H1 (cell line): ENCODE measurements at regions not wholly inside any gene's neighbourhood (a gene's known extent, or its start where the extent isn't known, plus 50 kb on each side); places are given as distances from the start of the nearest gene placed in this dataset.

ENCODE experiments used
- CTCF ChIA-PET: fragments of 300-600 bp; sonication (Branson Sonifier 250); formaldehyde crosslinking; loops from one replicate; lab custom pipeline; 2021; ENCODE audit not compliant: partially characterized antibody; lab: Charles Lee
- POLR2A ChIA-PET: fragments of 300-600 bp; sonication (Branson Sonifier 250); formaldehyde crosslinking; loops from one replicate; lab custom pipeline; 2021; ENCODE audit warnings: inconsistent platforms; ENCODE audit not compliant: partially characterized antibody; lab: Charles Lee
- DNase-seq, 2 experiments: peaks; one replicate each; pipeline versions ENCODE4 v3.0.0 to v3.0.0-alpha.2; 2010 to 2022; ENCODE audit warnings: low spot score in 2 of 2, low read depth in 1 of 2, mixed read lengths in 1 of 2
- FAIRE-seq: peaks from 2 replicates; lab custom pipeline; 2011; peaks lifted over from hg19 to GRCh38; lab: Jason Lieb, UNC
- H2AFZ ChIP-seq: 2 replicates; pipeline ENCODE4 v1.8.1; 2012; ENCODE audit warnings: low read length, inconsistent platforms
- H2AK5ac ChIP-seq: 2 replicates; pipeline ENCODE4 v1.6.1; 2013; ENCODE audit warnings: low read depth, low read length
- H2BK120ac ChIP-seq: replicated peaks from 2 replicates; pipeline ENCODE3; 2013; ENCODE audit warnings: low read depth, low read length, inconsistent platforms
- H2BK12ac ChIP-seq: 2 replicates; pipeline ENCODE4 v1.6.1; 2013; ENCODE audit warnings: low read depth, low read length
- H2BK15ac ChIP-seq: 2 replicates; pipeline ENCODE4 v1.6.1; 2013; ENCODE audit warnings: low read length
- H2BK20ac ChIP-seq: 2 replicates; pipeline ENCODE4 v1.6.1; 2013; ENCODE audit warnings: low read length
- H2BK5ac ChIP-seq: 2 replicates; pipeline ENCODE4 v1.6.1; 2013; ENCODE audit warnings: low read depth, low read length
- H3K14ac ChIP-seq: 2 replicates; pipeline ENCODE4 v1.6.1; 2013; ENCODE audit warnings: inconsistent platforms; ENCODE audit not compliant: insufficient read length
- H3K18ac ChIP-seq: 2 replicates; pipeline ENCODE4 v1.6.1; 2013; ENCODE audit warnings: low read length; ENCODE audit errors: extremely low read depth
- H3K23ac ChIP-seq: 2 replicates; pipeline ENCODE4 v1.6.1; 2013; ENCODE audit warnings: inconsistent platforms; ENCODE audit not compliant: insufficient read length
- H3K23me2 ChIP-seq: 2 replicates; pipeline ENCODE4 v1.6.1; 2013; ENCODE audit warnings: low read depth, low read length
- H3K27ac ChIP-seq: 2 replicates; pipeline ENCODE4 v1.6.1; 2011; ENCODE audit warnings: low read depth, low read length, inconsistent platforms
- H3K27me3 ChIP-seq, 4 experiments: replicated peaks in 1 of 4; 1 replicate in 1 of 4; 2 replicates in 3 of 4; pipeline versions ENCODE4 v1.6.1 to v1.8.1; 2011 to 2013; ENCODE audit warnings: low read length in 3 of 4, mild to moderate bottlenecking in 3 of 4, inconsistent platforms in 2 of 4, mixed read lengths in 2 of 4, moderate library complexity in 1 of 4; ENCODE audit not compliant: control insufficient read depth in 3 of 4, insufficient read depth in 3 of 4; ENCODE audit errors: extremely low read depth in 1 of 4
- H3K36me3 ChIP-seq, 4 experiments: 2 replicates each; pipeline versions ENCODE4 v1.6.1 to v1.8.1; 2011 to 2013; ENCODE audit warnings: mild to moderate bottlenecking in 4 of 4, low read length in 3 of 4, moderate library complexity in 2 of 4, control low read depth in 1 of 4, inconsistent platforms in 1 of 4; ENCODE audit not compliant: insufficient read depth in 4 of 4, control insufficient read depth in 2 of 4
- H3K4ac ChIP-seq: replicated peaks from 2 replicates; pipeline ENCODE3; 2013; ENCODE audit warnings: low read length, low read depth, mixed read lengths, inconsistent platforms; ENCODE audit not compliant: insufficient read length
- H3K4me1 ChIP-seq, 4 experiments: replicated peaks in 1 of 4; 1 replicate in 1 of 4; 2 replicates in 3 of 4; pipeline versions ENCODE4 v1.6.1 to v1.8.1; 2011 to 2013; ENCODE audit warnings: low read length in 3 of 4, inconsistent platforms in 2 of 4, mixed read lengths in 1 of 4; ENCODE audit not compliant: insufficient read depth in 4 of 4, control insufficient read depth in 3 of 4
- H3K4me2 ChIP-seq, 2 experiments: 2 replicates each; pipeline versions ENCODE4 v1.6.1 to v1.8.1; 2011 to 2013; ENCODE audit warnings: low read depth in 2 of 2, low read length in 2 of 2, control low read depth in 1 of 2, inconsistent platforms in 1 of 2, mild to moderate bottlenecking in 1 of 2; ENCODE audit not compliant: insufficient read depth in 1 of 2
- H3K4me3 ChIP-seq, 4 experiments: fragments of 200-600, 300-600 bp in 1 of 4; sonication (generic), shearing (Covaris generic), sonication (Bioruptor Twin) in 1 of 4; 2 replicates each; pipeline versions ENCODE4 v1.5.1 to v1.8.1; 2011 to 2016; ENCODE audit warnings: low read length in 4 of 4, low read depth in 3 of 4, control low read depth in 2 of 4, inconsistent platforms in 2 of 4, mild to moderate bottlenecking in 2 of 4, mixed read lengths in 1 of 4, moderate library complexity in 1 of 4; ENCODE audit not compliant: insufficient read depth in 2 of 4; ENCODE audit errors: extremely low read depth in 1 of 4
- H3K56ac ChIP-seq: replicated peaks from 2 replicates; pipeline ENCODE3; 2013; ENCODE audit warnings: low read depth, mild to moderate bottlenecking, mixed read lengths, low read length, inconsistent platforms; ENCODE audit not compliant: insufficient read length
- H3K79me1 ChIP-seq: 2 replicates; pipeline ENCODE4 v1.6.1; 2013; ENCODE audit warnings: low read depth, low read length, control low read depth
- H3K79me2 ChIP-seq, 2 experiments: 2 replicates each; pipeline versions ENCODE4 v1.6.1 to v1.8.1; 2012 to 2013; ENCODE audit warnings: low read length in 2 of 2, mild to moderate bottlenecking in 2 of 2, inconsistent platforms in 1 of 2; ENCODE audit not compliant: insufficient read depth in 2 of 2, control insufficient read depth in 1 of 2
- H3K9ac ChIP-seq, 4 experiments: replicated peaks in 1 of 4; 1 replicate in 1 of 4; 2 replicates in 3 of 4; pipeline versions ENCODE4 v1.6.1 to v1.8.1; 2011 to 2013; ENCODE audit warnings: low read depth in 3 of 4, low read length in 3 of 4, control low read depth in 2 of 4, mild to moderate bottlenecking in 2 of 4, moderate library complexity in 2 of 4, inconsistent platforms in 1 of 4; ENCODE audit errors: extremely low read depth in 1 of 4
- H3K9me3 ChIP-seq, 2 experiments: 2 replicates each; pipeline versions ENCODE4 v1.6.1 to v1.8.1; 2012 to 2013; ENCODE audit warnings: mild to moderate bottlenecking in 2 of 2, moderate library complexity in 2 of 2, control low read depth in 1 of 2, inconsistent platforms in 1 of 2, low read depth in 1 of 2, low read length in 1 of 2, mixed read lengths in 1 of 2; ENCODE audit not compliant: insufficient read depth in 2 of 2
- H4K20me1 ChIP-seq, 2 experiments: replicated peaks in 1 of 2; 2 replicates each; pipeline versions ENCODE3 to v1.8.1; 2011 to 2013; ENCODE audit warnings: inconsistent platforms in 2 of 2, low read length in 2 of 2, mild to moderate bottlenecking in 1 of 2; ENCODE audit not compliant: insufficient read depth in 2 of 2, control insufficient read depth in 1 of 2
- H4K5ac ChIP-seq: 2 replicates; pipeline ENCODE4 v1.6.1; 2013; ENCODE audit warnings: low read length, low read depth, mixed read lengths, inconsistent platforms; ENCODE audit not compliant: insufficient read length
- H4K8ac ChIP-seq: 2 replicates; pipeline ENCODE4 v1.8.0; 2013; ENCODE audit warnings: mild to moderate bottlenecking, moderate library complexity, low read length, inconsistent platforms; ENCODE audit not compliant: insufficient read depth; ENCODE audit errors: extremely low read depth
- H4K91ac ChIP-seq: replicated peaks from 2 replicates; pipeline ENCODE3; 2013; ENCODE audit warnings: low read length, mixed read lengths, inconsistent platforms; ENCODE audit not compliant: insufficient read length
- CEBPB ChIP-seq: IDR thresholded peaks from 2 replicates; pipeline ENCODE4 v1.6.1; 2012; ENCODE audit warnings: low read depth, low read length
- CHD1 ChIP-seq: IDR thresholded peaks from 2 replicates; pipeline ENCODE4 v1.6.1; 2012; ENCODE audit warnings: low read depth, low read length, improper control_type of control experiment
- EZH2 ChIP-seq: fragments of 200-600 bp; sonication (generic); IDR thresholded peaks from 2 replicates; pipeline ENCODE4 v1.7.1; 2012; ENCODE audit warnings: low read depth, mild to moderate bottlenecking, moderate library complexity, low read length, inconsistent platforms; ENCODE audit not compliant: severe bottlenecking
- FOSL1 ChIP-seq: IDR thresholded peaks from 2 replicates; pipeline ENCODE4 v1.6.1; 2011; ENCODE audit warnings: mild to moderate bottlenecking, low read depth, low read length, moderate library complexity; ENCODE audit not compliant: insufficient read depth
- GTF2F1 ChIP-seq: IDR thresholded peaks from 2 replicates; pipeline ENCODE4 v1.6.1; 2012; ENCODE audit warnings: low read depth, low read length, improper control_type of control experiment, borderline replicate concordance
- NANOG ChIP-seq: IDR thresholded peaks from 2 replicates; pipeline ENCODE4 v1.6.1; 2011; ENCODE audit warnings: low read length, low read depth, mild to moderate bottlenecking, inconsistent platforms; ENCODE audit not compliant: insufficient read depth, poor library complexity, severe bottlenecking
- POU5F1 ChIP-seq: IDR thresholded peaks from 2 replicates; pipeline ENCODE4 v1.6.1; 2011; ENCODE audit warnings: low read depth, mild to moderate bottlenecking, low read length, moderate library complexity
- RNF2 ChIP-seq: fragments of 200-900, 300-1000 bp; sonication (generic); IDR thresholded peaks from 2 replicates; pipeline ENCODE4 v1.7.1; 2016; ENCODE audit warnings: borderline replicate concordance, low read depth, mild to moderate bottlenecking, antibody characterized with exemption, low read length; ENCODE audit not compliant: poor library complexity, severe bottlenecking; ENCODE audit errors: missing control alignments
- SIN3A ChIP-seq, 2 experiments: IDR thresholded peaks in 1 of 2; conservative IDR thresholded peaks in 1 of 2; 2 replicates each; pipeline ENCODE4 v1.6.1; 2011 to 2012; ENCODE audit warnings: low read length in 2 of 2, improper control_type of control experiment in 1 of 2, low read depth in 1 of 2, mild to moderate bottlenecking in 1 of 2
- SIRT6 ChIP-seq: IDR thresholded peaks from one replicate; pipeline ENCODE4 v1.7.1; 2012; ENCODE audit warnings: low read length, inconsistent platforms
- TCF12 ChIP-seq: IDR thresholded peaks from 2 replicates; pipeline ENCODE4 v1.6.1; 2011; ENCODE audit warnings: low read depth, mild to moderate bottlenecking, low read length
- WGBS, 2 experiments: shearing (Covaris generic) in 1 of 2; methylation state at CpG; one replicate each; pipeline versions ENCODE4 v1.1.6 to v1.1.7; 2013 to 2015; ENCODE audit warnings: low lambda C conversion rate in 2 of 2, mixed read lengths in 2 of 2, inconsistent platforms in 1 of 2, low coverage in 1 of 2, missing lambda C conversion rate in 1 of 2; ENCODE audit not compliant: insufficient replicate concordance in 2 of 2, insufficient coverage in 1 of 2, insufficient read length in 1 of 2; ENCODE audit errors: extremely low coverage in 1 of 2, missing lambda C conversion rate in 1 of 2; 5-methylcytosine and 5-hydroxymethylcytosine counted together
- TF ChIP-seq, protein P1 (sequence below), 3 experiments: IDR thresholded peaks; 1 replicate in 2 of 3; 2 replicates in 1 of 3; pipeline versions ENCODE4 v1.5.1 to v1.6.1; 2011; ENCODE audit warnings: low read length in 3 of 3, mild to moderate bottlenecking in 3 of 3, inconsistent platforms in 2 of 3, low read depth in 1 of 3, moderate library complexity in 1 of 3; ENCODE audit not compliant: insufficient read depth in 1 of 3; ENCODE audit errors: control extremely low read depth in 1 of 3

DNA sequence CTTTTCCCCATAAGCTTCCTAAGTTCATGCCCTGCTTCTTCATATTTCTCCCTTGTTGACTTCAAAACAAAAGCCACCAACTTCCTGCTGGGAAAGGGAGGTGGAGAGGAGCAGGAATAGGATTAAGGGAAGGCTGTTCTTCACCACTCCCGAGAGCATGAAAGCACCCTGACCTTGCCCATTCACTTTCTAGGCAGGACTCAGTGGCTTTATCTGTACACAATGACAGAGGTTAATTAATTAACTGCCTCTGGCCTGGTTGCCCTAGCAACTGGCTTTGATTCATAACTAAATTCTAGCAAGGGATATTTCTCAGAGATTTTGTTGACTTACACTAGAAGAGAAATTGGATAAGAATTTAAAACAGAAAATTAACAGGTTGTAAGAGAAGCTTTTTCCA, 396.8 kb downstream of the RPS29 start:
- Histone ChIP-seq H3K23ac (no peak overlapping the region), H3K18ac (no peak overlapping the region), H2BK12ac (no peak overlapping the region), H4K91ac (no peak overlapping the region), H3K23me2 (no peaks in the 10 kb centered on the region; the same call in 1 of the 2 replicates), H3K9me3 (no peaks in the 10 kb centered on the region), H2BK120ac (no peak overlapping the region), H2BK20ac (no peak overlapping the region), H2AFZ (no peak overlapping the region), H2AK5ac (no peak overlapping the region), H3K27me3 (no peaks in the 10 kb centered on the region), H3K79me1 (no peaks in the 10 kb centered on the region), H3K14ac (no peak overlapping the region), H3K56ac (no peak overlapping the region), H3K4me3 (no peak overlapping the region), H3K4ac (no peak overlapping the region), H3K4me1 (peaks cover 0 to 5% (median 0%) of the 10 kb centered on the region in 4 experiments; a peak in 2 of 7 replicates), H3K9ac (no peak overlapping the region), H3K4me2 (no peak overlapping the region), H4K20me1 (no peaks in the 10 kb centered on the region), H3K36me3 (no peaks in the 10 kb centered on the region), H4K8ac (no peak overlapping the region), H2BK5ac (no peak overlapping the region), H3K79me2 (no peaks in the 10 kb centered on the region), H4K5ac (no peak overlapping the region), H3K27ac (no peak overlapping the region), H2BK15ac (no peak overlapping the region)
- CTCF ChIA-PET, result interaction anchor here (1.0 to 1.2 kb wide), 2 partner anchors 8 to 117 kb away, joined by 3 to 4 read pairs; no protein-coding TSS in a partner anchor
- DNase-seq (no peak), FAIRE-seq (no peak)
- POLR2A ChIA-PET, result no interaction called here
- 93% methylated on average over 1 of the region's 1 CpG; no CpG with 5 or more reads in 1 of the 2 experiments for WGBS, 2 experiments
- TF ChIP-seq, protein P1, sequence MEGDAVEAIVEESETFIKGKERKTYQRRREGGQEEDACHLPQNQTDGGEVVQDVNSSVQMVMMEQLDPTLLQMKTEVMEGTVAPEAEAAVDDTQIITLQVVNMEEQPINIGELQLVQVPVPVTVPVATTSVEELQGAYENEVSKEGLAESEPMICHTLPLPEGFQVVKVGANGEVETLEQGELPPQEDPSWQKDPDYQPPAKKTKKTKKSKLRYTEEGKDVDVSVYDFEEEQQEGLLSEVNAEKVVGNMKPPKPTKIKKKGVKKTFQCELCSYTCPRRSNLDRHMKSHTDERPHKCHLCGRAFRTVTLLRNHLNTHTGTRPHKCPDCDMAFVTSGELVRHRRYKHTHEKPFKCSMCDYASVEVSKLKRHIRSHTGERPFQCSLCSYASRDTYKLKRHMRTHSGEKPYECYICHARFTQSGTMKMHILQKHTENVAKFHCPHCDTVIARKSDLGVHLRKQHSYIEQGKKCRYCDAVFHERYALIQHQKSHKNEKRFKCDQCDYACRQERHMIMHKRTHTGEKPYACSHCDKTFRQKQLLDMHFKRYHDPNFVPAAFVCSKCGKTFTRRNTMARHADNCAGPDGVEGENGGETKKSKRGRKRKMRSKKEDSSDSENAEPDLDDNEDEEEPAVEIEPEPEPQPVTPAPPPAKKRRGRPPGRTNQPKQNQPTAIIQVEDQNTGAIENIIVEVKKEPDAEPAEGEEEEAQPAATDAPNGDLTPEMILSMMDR (IDR thresholded peaks at IDR 0.05; ENCODE audit: control extremely low read depth in 1 of 3, insufficient read depth in 1 of 3, low read depth in 1 of 3, low read length in 3 of 3), result no peak
- TF ChIP-seq POU5F1 (no peak), TCF12 (no peak), CEBPB (no peak), NANOG (no peak), RNF2 (no peak), CHD1 (no peak), GTF2F1 (no peak), EZH2 (no peak), SIRT6 (no peak), SIN3A (conservative IDR thresholded peaks at IDR 0.05 in 1 of 2, IDR thresholded peaks at IDR 0.05 in 1 of 2; ENCODE audit: low read depth in 1 of 2, low read length in 2 of 2) (no peak), FOSL1 (no peak)
